Cardiac fibroblast (primary cell): ENCODE measurements at regions not wholly inside any gene's neighbourhood (a gene's known extent, or its start where the extent isn't known, plus 50 kb on each side); places are given as distances from the start of the nearest gene placed in this dataset.

ENCODE experiments used
- DNase-seq, 2 donors: peaks; one replicate each; pipeline versions ENCODE4 v3.0.0 to v3.0.0-alpha.2; 2010; ENCODE audit warnings: low read depth in 2 of 2
- H3K4me3 ChIP-seq, 2 donors: replicated peaks in 1 of 2; 1 replicate in 1 of 2; 2 replicates in 1 of 2; pipeline ENCODE4 v1.5.1; 2011; ENCODE audit warnings: low read depth in 2 of 2, low read length in 2 of 2, mild to moderate bottlenecking in 2 of 2, moderate library complexity in 1 of 2
- CTCF ChIP-seq: IDR thresholded peaks from one replicate; pipeline ENCODE4 v1.5.1; 2011; ENCODE audit warnings: low read depth, mild to moderate bottlenecking, low read length, inconsistent platforms

GRCh38 chrX:46310815-46311497 lies 234.3 kb downstream of the ZNF674 start:
- no peak overlapping the region for H3K4me3 ChIP-seq
- no peak for DNase-seq
- TF ChIP-seq CTCF = no peak

GRCh38 chrX:46308110-46308509 lies 237.1 kb downstream of the ZNF674 start:
- no peak overlapping the region for H3K4me3 ChIP-seq
- TF ChIP-seq CTCF = no peak
- no peak for DNase-seq

- TF ChIP-seq CTCF = no peak
- H3K4me3 ChIP-seq = no peak overlapping the region
- no peak for DNase-seq
These were observed 239.1 kb downstream of the ZNF674 start for GRCh38 chrX:46306103-46306502.

- H3K4me3 ChIP-seq = no peak overlapping the region
- no peak for DNase-seq
- no peak for TF ChIP-seq CTCF
These were observed 239.8 kb downstream of the ZNF674 start for GRCh38 chrX:46305431-46305830.

- TF ChIP-seq CTCF = no peak
- DNase-seq = no peak
These were observed 243.3 kb downstream of the ZNF674 start for GRCh38 chrX:46301903-46302302.

GRCh38 chrX:46298821-46299220 lies 246.4 kb downstream of the ZNF674 start:
- TF ChIP-seq CTCF = no peak
- peak in 1 of 2 donors; percentile 51 for DNase-seq
- H3K4me3 ChIP-seq = no peak overlapping the region

More at GRCh38 chrX:46301903-46302302, 243.3 kb downstream of the ZNF674 start:
- no peak overlapping the region for H3K4me3 ChIP-seq

GRCh38 chrX:46295963-46296362 lies 249.3 kb downstream of the ZNF674 start:
- no peak for DNase-seq
- H3K4me3 ChIP-seq = no peak overlapping the region
- TF ChIP-seq CTCF = no peak
